Right renal cortex interstitium (tissue), 3 donors: ENCODE measurements at regions not wholly inside any gene's neighbourhood (a gene's known extent, or its start where the extent isn't known, plus 50 kb on each side); places are given as distances from the start of the nearest gene placed in this dataset.

Experiments used
- DNase-seq, 3 donors: peaks; one replicate each; pipeline ENCODE4 v3.0.0-alpha.2; 2013; ENCODE audit warnings: low read depth in 3 of 3, low spot score in 2 of 3

DNA sequence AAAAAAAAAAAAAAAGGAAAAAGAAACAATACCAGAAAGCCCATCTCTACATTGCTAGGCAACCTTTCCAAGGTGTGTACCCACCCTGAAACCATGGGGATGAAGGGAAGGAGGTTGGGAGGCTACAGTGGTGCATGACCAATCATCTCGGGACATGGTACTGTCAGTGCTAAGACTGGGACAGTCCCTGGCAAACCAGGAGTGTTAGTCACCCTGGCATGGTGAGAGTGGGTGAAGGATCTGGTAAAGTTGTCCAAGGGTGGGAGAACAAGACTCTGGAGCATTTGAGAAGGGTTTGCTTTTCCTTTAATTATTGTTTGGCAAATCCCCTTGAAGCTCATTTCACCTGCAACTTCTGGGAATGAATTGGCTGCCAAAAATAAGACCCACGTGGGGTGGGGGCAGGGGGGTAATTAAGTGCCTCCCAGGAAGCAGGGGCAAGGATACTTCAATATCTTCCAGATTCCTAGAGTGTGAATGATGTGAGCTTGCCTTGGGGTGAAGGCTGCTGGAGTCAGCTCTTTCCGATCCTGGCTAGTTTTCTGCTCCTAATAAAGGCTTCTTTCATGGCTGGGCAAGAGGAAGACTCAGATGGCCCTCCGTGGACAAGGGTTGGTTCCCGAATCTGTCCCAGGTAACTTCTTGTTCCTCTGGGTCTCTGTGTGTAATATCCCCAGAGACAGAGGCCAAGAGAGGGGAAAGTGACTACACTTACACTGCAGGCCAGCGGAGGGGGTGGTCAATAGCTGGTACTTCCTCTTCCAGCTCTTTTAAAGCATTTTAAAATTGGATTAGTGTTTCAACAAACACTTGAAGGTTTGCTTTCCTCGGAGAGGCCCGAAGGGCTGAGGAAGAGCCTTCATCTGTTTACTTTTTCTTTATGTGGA, 61.6 kb upstream of the SPRY4 start:
- no peak for DNase-seq

DNA sequence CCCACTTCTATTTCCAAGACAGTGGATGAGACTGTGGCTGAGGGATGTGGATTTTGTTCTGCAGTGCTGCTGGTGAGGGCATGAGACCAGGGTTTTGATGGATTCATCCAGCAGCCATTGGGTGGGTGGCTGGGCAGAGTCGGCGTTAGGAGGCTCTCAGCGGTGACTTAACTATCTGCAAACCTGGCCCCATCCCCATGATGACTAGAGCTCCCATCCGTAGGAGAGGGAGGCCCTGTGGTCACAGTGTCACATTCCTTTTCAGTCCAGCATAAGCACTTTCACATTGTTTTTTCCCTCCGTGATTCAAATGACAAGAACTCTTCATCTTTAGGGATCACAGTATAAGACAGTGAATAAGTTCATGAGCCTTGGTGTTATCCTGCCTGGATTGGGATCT, 60.4 kb upstream of the SPRY4 start:
- no peak for DNase-seq

DNA sequence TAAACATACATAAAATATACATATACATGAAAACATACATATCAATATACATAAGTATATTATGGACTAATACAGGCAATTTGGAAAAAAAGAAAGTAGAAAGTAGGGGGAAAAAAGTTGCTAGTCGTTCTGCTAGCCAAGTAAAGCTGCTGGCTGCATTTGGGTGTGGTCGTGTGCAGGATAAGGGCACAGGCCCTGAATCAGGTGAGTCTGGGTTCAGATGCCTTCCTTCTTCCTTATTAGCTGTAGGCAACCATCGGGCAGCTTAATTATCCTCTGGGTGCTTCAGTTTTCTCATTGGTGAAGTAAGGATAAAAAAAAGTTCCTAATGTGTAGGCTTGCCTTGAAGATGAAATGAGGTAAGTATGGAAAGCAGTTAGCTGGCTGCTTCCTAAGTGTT, 59.2 kb upstream of the SPRY4 start:
- no peak for DNase-seq

- DNase-seq = no peak
These were observed 57.4 kb upstream of the SPRY4 start for GRCh38 chr5:142382186-142382585.

DNA sequence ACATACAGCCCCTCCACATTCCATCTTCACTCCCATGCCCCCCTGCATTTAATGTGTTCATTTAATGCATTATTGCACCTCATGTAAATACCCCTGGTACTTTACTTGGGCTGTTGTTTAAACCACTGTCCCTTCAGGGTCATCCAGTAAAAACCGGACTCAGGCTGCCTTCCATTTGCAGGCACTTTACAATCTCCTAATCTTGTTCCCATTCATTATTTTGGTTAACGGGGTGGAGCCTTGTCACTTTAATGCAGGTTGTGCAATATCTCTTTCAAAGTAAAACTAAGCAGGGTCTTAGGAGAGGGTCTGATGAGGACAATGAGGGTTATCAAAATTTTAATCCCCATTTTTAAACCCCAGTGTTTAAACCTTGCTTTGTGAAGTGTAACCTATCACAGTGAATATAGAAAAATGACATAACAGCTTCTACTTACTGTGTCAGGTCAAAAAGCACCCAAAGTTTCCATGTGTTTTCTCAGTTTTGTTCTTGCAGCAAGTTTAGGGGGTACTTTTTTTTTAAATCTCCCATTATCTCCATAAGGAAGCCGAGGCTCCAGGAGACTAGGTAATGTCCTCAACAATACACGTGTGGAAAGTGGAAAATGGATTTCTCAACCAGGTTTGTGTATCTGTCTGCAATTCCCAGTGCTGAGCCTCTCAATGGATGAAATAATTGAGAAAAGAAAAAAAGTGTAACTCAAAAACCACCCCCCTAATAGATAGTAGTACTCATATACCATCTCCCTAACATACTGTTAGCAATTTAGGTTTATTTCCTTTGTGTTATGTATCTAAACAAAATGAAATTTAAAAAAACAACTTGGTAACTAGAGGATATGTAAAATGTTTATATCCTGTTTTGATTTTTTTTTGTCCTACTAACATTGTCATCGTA, 54.2 kb upstream of the SPRY4 start:
- no peak for DNase-seq

DNA sequence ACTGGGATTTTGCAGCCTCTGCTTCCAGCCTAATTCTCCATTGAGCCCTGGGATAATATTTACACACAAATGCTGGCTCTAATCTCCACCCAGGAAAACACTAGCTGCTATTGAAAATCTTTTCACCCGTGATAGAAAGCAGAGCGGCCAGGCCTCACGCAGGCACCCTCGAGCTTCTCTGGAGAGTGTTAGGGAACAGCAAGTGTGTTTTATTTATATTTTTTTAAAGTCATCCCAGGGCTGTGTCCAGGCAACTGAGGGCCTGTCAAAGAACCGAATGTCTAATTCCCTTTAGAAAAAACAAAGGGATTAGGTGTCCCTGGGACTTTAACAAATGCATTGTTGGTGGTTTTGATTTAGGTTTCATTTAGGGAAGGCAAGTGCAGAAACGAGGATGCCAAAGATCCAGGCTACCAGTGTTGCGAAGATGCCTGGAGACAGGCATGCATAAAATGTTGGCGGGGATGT, 51.2 kb upstream of the SPRY4 start:
- DNase-seq = no peak
